Astrocyte of the hippocampus (primary cell): ENCODE measurements at regions not wholly inside any gene's neighbourhood (a gene's known extent, or its start where the extent isn't known, plus 50 kb on each side); places are given as distances from the start of the nearest gene placed in this dataset.

Source experiments
- DNase-seq: peaks from one replicate; pipeline ENCODE4 v3.0.0; 2011; ENCODE audit warnings: low read depth, low spot score

DNA sequence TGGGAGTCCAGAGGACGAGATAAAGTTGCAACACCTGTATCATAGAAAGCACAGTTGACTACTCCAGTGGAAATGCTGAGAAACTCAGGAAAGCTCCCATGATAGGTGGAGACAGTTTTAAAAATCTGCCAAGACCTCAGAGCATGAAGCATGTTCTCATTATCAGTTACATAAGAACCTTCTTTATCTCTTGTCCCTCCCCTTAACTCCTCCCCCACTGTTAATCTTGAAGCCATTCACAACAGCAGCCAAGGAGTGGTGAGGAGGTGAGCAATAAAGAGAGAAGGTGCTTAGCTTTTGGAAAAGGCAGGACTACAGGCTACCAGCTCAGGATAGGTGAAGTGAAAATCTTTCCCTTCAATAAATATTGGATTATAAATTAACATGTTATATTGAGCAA is 657.9 kb downstream of the NYAP2 start:
- DNase-seq: no peak

DNA sequence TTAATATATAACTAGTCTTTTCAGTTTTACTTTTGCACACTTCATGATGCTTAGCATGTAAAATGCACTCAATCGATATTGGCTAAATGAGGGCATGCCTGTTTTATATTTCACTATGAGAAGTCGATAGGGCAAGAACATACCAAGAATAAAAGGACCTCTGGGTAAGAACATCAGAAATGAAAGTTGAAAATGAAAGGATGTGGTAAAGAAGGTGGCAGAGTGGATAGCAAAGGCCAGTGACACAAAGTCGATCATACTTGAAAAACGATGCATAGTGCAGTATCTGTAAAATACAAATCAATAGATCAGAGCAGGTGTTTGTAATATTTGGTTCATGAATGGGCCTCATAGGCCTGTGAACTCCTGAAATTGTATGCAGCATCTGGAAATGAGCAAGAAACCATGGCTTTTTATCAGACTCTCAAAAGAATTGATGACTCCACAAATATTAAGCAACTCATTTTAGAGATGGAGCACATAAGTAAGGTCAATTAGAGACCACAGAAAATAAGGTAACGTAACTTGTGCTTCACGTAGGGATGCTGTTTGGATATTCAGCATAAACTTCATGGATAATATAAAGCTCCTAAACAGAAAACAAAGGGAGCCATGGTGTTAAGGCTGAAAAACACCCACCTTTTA is 653.4 kb downstream of the NYAP2 start:
- DNase-seq: no peak

DNA sequence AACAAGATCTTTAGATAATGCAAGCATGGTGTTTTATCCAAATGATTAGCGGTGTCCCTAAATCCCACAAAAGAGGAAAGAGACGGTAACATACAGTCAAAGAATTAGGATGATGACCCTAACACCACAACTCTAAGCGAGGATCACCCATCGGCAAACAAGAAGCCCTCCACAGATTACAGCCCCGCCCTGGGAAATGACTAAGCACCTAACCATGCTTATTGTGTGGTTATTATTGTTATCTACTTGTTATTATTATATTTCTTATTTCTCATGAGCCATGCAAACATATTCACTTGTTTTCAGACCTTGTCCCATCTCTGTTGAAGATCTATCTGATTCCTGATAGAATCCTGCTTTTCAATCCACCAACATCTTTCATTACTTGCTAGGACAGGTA is 651.3 kb downstream of the NYAP2 start:
- no peak for DNase-seq

DNA sequence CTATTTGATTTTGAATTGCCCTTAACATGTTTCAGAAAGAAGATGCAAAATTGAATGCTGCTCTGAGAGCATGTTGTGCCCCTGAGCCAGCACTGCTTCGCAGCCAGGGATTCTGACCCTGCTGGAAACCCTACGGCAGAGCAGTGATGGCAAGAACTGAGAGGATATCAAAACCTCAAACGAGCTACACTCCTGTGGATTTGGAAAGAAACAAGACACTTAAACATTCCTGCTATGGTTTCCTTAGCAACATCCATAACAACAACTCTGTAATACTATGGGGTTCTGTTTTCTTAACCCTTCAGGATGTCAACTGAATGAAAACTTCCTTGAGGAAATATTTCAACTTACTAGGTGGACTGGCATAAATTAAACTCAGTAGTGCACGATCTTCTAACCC is 649.1 kb downstream of the NYAP2 start:
- peak; percentile 85 for DNase-seq

DNA sequence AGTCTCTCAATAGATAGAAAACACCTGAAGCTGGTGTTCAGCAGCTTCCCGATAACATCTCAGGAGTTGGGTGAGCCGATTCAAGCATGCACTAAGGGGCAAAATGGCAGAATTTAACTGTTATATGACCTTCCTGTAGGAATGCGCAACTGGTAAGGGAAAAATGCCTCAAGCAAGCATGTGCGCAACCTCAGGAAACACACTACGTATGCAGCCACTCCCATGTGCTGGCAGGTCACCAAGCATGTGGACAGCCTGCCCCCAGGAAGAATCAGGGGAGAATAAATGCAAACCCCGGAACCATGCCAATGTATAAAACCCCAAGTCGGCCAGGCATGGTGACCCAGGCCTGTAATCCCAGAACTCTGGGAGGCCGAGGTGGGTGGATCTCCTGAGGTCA is 645.6 kb downstream of the NYAP2 start:
- DNase-seq: no peak

DNA sequence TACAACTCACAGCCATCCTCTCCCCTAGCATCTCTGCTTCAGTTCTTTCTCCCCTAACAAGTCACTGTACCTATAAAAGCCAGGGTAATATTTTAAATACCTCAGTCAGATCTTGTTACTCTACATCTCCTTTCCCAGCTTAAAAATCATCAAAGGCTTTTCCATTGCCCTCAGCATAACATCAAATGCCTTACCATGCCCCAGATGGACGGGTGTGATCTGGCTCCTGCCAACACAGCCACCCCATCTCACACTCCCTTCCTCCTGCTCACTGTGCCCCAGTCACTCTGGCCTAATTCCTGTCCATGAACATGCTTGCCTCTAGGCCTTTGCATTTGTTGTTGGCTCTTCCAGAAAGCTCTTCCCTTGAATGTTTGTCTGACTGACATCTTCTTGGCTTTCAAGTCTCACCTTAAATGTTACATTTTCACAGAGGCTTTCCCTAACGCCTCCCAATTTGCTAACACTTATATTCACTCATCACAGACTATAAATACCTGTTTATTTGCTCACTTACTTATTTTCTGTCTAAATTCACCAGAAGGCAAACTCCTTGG is 640.9 kb downstream of the NYAP2 start:
- no peak for DNase-seq

DNA sequence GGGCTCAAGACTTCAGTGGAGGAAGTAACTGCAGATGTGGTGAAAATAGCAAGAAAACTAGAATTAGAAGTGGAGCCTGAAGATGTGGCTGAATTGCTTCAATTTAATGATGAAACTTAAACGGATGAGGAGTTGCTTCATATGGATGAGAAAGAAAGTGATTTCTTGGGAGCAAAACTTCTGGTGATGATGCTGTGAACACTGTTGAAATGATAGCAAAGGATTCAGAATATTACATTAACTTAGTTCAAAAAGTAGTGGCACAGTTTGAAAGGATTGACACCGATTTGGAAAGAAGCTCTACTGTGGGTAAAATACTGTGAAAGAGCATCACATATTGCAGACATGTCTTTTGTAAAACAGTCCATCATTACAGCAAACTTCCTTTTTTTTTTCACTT is 638.0 kb downstream of the NYAP2 start:
- DNase-seq: no peak

DNA sequence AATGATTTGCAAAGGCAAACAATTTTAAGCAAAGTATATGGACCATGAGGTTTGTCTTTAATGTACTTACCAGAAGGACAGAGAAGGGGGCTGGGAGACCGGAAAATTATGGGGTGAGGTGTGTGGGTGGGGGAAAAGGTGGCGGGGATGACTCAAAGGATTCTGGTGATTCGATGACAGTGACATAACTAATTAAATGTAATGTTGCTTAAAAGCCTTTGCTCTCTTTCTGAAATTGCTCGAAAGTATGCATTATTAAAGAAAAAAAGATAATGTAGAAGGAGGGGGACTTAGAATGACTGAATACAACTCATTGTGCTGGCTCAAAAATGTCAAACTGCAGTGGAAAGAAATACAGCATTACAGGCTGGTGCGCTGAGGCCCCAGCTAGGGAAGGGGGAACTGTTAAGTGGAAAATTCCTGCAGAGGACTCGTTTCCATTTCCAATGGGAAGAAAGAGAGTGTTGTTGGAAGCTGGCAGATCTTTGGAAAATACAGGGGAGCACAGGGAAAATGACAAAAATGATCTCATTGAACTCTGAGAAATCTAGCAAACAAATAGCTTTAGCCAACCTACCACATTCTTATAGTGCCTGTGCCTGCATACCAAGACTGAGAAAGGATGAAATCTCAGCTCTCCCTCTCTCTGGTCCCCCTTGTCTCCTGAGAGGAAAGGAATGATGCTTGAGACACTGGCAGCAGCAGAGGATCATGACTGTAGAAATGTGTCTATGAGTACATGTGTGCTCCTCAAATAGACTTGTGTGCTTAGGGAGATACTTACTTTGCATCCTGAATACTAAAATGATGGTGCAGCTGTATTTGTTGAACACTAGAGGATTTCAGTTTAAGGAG is 632.4 kb downstream of the NYAP2 start:
- peak; percentile 62 for DNase-seq

DNA sequence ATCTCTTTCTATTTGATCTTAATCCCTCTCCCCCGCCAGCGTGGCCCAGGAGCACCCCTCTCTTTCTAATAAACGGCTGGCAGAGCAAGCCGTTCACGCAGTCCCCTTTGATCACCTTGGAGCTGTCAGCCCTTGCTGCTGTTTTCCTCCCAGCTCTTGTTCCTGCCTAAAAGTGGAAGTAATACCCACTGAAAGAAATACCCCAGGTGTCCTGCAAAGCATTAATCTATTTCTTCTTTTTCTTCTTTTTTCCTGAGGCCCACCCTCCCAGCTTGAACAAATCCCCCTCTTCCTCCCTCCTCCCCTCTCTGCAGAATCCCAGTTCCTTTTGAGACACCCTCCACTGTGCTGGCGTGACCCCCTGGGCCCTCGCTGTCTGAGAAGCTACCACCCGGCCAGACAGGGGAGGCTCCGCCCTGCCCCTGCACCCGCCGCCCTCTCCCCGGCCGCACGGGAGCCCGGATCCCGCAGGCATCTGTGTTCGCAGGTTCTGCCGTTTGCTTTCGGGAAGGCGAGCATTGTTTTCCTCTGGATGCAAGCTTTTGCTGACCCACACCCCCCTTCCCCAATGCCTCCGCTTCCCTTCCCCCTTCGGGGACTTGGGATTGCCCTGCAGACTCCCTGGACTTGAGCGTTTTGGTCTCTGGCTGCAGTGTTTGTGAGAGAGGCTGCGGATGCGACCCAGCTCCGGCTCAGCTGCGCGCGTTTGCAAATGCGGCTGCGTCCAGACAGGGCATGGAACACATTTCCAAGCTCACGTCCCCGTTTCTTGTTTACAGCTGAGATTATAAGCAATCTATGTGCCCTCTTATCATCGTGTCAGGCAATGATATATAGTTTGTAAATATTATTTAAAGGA is 631.5 kb downstream of the NYAP2 start:
- DNase-seq: peak; percentile 88

DNA sequence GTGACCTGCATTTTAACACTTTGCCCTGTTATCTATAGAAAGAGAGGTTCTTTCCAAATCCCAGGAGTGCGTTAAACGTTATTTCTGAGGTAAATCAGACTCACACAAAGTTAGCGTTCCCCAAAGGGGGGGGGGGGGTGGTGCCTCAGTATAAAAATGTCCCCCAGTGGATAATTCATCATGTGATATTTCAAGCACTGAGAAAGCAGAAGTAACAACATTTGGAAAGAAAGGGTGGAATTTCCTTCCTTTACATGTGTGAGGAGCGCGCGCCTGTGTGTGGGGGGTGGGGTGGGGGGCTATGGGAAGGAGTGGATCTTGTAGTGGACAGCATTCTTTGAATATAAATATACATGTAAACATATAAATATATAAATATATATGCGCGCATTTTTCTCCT is 630.9 kb downstream of the NYAP2 start:
- DNase-seq: peak; percentile 2

DNA sequence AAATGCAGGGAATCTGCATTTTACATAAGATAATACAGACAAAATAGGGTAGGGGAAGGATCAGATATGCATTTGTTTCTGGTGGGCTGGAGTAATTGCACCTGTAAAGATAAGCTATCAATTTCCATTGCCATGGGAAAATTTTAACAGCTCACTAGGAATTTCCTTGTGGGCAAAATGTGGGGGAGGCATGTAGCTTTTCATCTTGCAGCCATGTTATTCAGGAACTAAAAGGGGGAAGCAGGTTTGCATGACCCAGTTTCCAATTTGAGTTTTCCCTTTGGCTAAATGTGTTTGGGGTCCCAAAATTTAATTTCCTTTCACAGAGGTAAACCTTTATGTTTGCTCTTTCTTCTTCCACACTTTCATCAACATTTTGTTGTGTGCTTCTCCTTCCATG is 624.4 kb downstream of the NYAP2 start:
- no peak for DNase-seq

DNA sequence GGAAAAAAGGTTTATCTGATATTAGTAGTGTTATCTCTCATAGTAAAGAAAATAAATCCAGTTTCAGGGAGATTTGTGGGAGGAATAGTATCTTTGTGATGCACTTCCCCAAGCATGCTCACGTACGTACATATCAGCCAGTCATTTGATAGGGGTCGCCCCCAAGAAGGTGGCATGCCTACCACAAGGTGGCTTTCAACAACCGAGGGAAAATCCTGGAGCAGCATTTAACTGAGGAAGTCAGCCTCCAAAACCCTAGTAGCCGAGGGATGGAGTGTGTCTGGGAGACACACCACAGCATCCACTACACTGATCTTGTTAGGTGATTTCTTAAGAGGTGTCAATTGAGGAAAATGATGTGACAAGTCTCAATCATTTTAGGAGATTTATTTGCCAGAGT is 623.9 kb downstream of the NYAP2 start:
- no peak for DNase-seq

DNA sequence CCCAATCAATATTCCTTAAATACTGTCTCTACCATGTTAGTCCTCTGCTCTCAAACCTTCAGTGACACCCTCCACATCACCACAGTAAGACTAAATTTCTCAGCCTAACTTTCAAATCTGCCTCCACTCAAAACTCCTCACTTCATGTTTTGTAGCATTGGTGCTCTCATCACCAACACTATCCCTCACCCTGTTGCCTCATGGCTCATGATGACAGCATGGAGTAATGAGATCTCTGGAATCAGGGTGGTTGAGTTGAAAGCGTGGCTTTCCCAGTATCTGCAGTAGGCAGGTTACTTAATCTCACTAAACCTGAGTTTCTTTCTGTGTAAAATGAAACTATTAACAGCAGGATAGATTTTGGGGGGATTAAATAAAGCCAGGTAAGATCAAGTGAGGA is 621.4 kb downstream of the NYAP2 start:
- no peak for DNase-seq

DNA sequence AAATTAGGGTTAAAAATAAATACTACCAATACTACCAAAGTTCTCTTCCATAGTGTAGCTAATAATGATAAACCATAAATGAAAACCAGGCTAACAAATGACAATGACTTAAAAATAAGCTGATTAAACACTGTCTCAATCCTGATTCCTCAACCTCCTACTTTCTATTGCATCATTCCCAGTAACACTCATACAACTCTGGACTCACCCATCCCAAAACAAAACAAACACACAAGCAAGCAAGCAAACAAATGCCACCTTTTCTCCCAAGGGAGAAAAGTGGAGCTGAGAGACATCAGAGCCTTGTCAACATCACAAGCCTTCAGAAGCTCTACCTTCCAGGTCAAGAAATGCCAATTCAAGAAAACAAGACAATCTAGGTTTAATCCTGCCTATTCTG is 620.7 kb downstream of the NYAP2 start:
- no peak for DNase-seq

DNA sequence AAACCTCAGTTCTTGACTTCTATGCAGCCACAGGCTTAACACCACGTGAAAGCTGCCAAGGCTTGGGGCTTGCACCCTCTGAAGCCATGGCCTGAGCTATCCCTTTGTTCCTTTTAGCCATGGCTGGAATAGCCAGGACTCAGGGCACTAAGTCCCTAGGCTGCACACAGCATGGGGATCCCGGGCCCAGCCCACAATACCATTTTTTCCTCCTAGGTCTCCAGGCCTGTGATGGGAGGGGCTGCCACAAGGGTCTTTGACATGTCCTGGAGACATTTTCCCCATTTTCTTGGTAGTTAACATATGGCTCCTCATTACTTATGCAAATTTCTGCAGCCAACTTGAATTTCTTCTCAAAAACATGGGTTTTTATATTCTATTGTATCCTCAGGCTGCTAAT is 619.1 kb downstream of the NYAP2 start:
- no peak for DNase-seq

DNA sequence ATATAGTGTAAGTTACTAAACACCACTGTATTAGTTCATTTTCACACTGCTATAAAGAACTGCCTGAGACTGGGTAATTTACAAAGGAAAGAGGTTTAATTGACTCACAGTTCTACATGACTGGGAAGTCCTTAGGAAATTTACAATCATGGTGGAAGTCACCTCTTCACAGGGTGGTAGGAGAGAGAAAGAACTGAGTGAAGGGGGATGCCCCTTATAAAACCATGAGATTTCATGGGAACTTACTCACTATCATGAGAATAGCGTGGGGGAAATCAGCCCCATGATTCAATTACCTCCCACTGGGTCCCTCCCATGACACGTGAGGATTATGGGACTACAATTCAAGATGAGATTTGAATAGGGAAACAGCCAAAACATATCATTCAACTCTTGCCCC is 618.0 kb downstream of the NYAP2 start:
- no peak for DNase-seq

DNA sequence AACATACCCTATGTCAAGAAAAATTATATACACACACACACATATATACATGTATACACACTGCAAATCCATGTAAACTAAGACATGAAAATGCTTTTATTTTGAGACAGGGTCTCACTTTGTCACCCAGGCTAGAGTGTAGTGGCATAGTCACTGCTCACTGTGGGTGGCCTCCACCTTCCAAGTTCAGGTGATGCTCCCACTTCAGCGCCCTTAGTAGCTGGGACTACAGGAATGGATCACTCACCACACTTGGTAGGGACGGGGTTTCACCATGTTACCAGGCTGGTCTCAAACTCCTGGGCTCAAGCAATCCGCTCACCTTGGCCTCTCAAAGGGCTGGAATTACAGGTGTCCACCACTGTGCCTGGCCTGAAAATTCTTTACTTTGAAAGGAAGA is 617.6 kb downstream of the NYAP2 start:
- DNase-seq: no peak

DNA sequence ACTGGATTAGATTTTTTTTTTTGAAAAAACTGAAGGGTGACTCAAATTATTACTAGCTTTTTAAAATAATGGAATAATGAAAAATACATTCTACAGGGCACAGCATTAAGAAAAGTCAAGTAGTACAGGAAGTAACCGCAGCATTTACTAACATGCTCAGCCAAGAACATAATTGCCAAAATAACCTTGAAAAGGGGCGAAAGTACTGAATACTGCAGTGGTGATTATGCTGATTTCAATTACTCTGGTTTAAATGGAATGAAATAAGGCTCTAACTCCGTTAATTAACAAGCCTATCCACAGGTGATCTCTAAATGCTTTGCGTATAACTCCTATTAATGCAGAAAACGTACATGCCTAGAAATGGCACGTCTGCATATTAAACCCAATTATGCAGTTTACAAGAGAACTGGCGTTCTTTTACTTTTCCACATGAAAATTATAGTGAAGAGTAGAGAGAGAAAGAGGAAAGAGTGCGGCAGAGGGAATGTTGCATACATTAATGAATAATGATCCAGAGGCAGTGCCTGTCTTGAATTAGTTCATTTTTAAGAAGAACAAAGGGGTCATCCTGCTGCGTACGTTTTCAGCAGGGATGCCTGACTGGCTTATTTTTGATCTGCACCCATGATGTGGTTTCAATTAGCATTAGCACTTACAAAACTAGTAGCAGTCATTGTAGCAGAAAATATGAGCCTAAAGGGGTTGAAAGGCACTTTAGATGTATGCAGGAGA is 612.4 kb downstream of the NYAP2 start:
- peak; percentile 33 for DNase-seq

DNA sequence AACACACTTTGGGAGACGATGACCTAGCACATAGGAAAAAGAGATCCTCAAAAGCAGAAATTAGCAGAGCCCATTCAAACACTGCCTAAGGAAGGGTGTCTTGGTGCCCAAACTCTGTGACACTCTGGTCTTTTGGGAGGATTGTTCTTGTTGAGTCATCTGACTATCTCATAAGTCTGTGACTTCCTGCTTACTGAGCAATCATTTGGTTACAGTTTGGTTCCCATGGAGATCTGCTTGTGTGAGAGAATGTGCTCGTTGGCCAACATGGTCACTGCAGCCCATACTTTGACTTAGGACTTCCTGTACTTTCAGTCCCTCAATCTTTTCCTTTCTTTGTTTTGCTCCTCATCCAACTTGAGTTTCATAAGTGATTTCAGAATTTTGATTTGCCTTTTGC is 602.9 kb downstream of the NYAP2 start:
- peak; percentile 44 for DNase-seq

DNA sequence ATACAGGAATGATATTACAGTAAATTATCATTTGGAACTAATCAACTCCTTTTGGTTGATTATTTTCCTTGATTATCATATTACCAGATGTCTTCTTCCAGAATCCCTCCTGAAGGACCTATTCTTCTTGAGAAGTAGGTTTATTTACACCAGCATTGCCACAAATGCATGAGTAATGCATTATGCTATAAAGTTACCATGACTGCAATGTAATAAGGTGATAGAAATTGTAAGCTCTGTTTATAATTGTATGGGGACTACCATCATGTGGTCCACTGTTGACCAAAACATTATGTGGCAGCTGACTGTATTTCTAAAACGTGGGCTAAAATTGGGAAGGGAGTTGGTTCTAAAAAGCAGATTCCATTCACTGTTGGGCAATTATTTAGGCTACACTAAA is 602.2 kb downstream of the NYAP2 start:
- no peak for DNase-seq

DNA sequence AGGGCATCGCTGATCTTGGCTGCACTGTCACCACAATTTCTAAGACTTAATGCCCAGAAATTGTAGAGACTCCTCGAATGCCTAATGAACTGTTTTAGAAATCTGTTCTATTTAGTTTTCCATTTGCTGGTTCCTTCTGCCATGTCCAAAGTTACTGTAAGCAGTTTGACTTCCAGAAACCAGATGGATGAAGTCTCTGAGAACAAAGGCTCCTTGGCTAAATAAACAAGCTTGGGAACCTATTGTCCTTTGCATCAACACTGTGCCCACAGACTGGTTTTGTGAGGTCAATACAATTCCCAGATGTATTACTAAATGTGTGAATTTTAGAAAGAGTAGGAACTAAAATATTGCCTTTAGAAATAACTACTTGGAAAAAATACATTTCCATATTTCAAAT is 600.2 kb downstream of the NYAP2 start:
- no peak for DNase-seq
